NCI-H128 (cell line): ENCODE measurements at regions not wholly inside any gene's neighbourhood (a gene's known extent, or its start where the extent isn't known, plus 50 kb on each side); places are given as distances from the start of the nearest gene placed in this dataset.
"Not testable (repeated sequence)": the region's sequence is repeated elsewhere in the genome, so short reads cannot be mapped to it uniquely, and the experiment has no call there.

ENCODE experiments used
- DNase-seq: peaks from one replicate; lab custom pipeline; 2025; ENCODE audit not compliant: unreplicated experiment; lab: John Stamatoyannopoulos, UW

- DNase-seq: no peak
Measured at GRCh38 chr14:76697246-76697905, 63.9 kb upstream of the VASH1 start.

GRCh38 chr14:76698191-76698590 is 63.1 kb upstream of the VASH1 start:
- no peak for DNase-seq

GRCh38 chr14:76698631-76699030 is 62.6 kb upstream of the VASH1 start:
- DNase-seq: no peak

- no peak for DNase-seq
Measured at GRCh38 chr14:76699209-76699938, 61.9 kb upstream of the VASH1 start.

GRCh38 chr14:76699939-76700590 is 61.2 kb upstream of the VASH1 start:
- no peak for DNase-seq

GRCh38 chr14:76701436-76701835 is 59.8 kb upstream of the VASH1 start:
- DNase-seq: no peak

GRCh38 chr14:76701981-76702380 is 59.3 kb upstream of the VASH1 start:
- DNase-seq: no peak

- DNase-seq: no peak
Measured at GRCh38 chr14:76705214-76705613, 56.1 kb upstream of the VASH1 start.

- not testable (repeated sequence) for DNase-seq
Measured at GRCh38 chr14:76706207-76706606, 55.1 kb upstream of the VASH1 start.

GRCh38 chr14:76706811-76707210 is 54.5 kb upstream of the VASH1 start:
- DNase-seq: no peak

- no peak for DNase-seq
Measured at GRCh38 chr14:76708028-76708427, 53.2 kb upstream of the VASH1 start.

- DNase-seq: no peak
Measured at GRCh38 chr14:76708771-76709170, 52.5 kb upstream of the VASH1 start.

- DNase-seq: no peak
Measured at GRCh38 chr14:76710056-76711010, 50.9 kb upstream of the VASH1 start.
